SK-N-SH (cell line): ENCODE measurements at regions not wholly inside any gene's neighbourhood (a gene's known extent, or its start where the extent isn't known, plus 50 kb on each side); places are given as distances from the start of the nearest gene placed in this dataset.
"Not testable (repeated sequence)": the region's sequence is repeated elsewhere in the genome, so short reads cannot be mapped to it uniquely, and the experiment has no call there.

Experiments used
- CTCF ChIP-seq: fragments of 200-600 bp; sonication (generic); IDR thresholded peaks from 2 replicates; pipeline ENCODE4 v1.6.1; 2017; ENCODE audit warnings: antibody characterized with exemption, mild to moderate bottlenecking, moderate library complexity
- NFIC ChIP-seq: IDR thresholded peaks from 2 replicates; pipeline ENCODE4 v1.4.0; 2012; ENCODE audit warnings: borderline replicate concordance
- POLR2AphosphoS5 ChIP-seq: IDR thresholded peaks from 2 replicates; pipeline ENCODE4 v1.6.1; 2012; ENCODE audit warnings: low read depth, low read length
- USF2 ChIP-seq: fragments of 150-350 bp; IDR thresholded peaks from 2 replicates; pipeline ENCODE4 v1.6.1; 2017; ENCODE audit warnings: antibody characterized with exemption, low read length, low read depth, borderline replicate concordance

GRCh38 chr4:29788123-29788522 is 932.0 kb upstream of the PCDH7 start:
- not testable (repeated sequence) for TF ChIP-seq NFIC, CTCF, USF2, POLR2AphosphoS5
